CD14-positive monocyte (primary cell): ENCODE measurements at regions not wholly inside any gene's neighbourhood (a gene's known extent, or its start where the extent isn't known, plus 50 kb on each side); places are given as distances from the start of the nearest gene placed in this dataset.

ENCODE experiments used
- DNase-seq, 3 donors: peaks; one replicate each; pipeline ENCODE4 v3.0.0-alpha.2; 2011 to 2022
- H2AFZ ChIP-seq: 2 replicates; pipeline ENCODE4 v1.6.0; 2012; ENCODE audit warnings: mild to moderate bottlenecking, low read depth, low read length, inconsistent platforms; ENCODE audit not compliant: insufficient read depth, poor library complexity, severe bottlenecking
- H3K27ac ChIP-seq, 2 donors: 1 replicate in 1 of 2; 2 replicates in 1 of 2; pipeline ENCODE4 v1.5.1; 2012 to 2013; ENCODE audit warnings: low read length in 2 of 2, control low read depth in 1 of 2, inconsistent platforms in 1 of 2, low read depth in 1 of 2, mild to moderate bottlenecking in 1 of 2
- H3K27me3 ChIP-seq, 2 donors: one replicate each; pipeline versions ENCODE4 v1.6.0 to v1.6.1; 2011 to 2013; ENCODE audit warnings: low read length in 2 of 2; ENCODE audit not compliant: control insufficient read depth in 2 of 2, insufficient read depth in 2 of 2
- H3K36me3 ChIP-seq, 2 donors: replicated peaks in 1 of 2; 1 replicate in 1 of 2; 2 replicates in 1 of 2; pipeline versions ENCODE4 v1.5.1 to v1.6.1; 2012 to 2013; ENCODE audit warnings: low read length in 2 of 2, control low read depth in 1 of 2, inconsistent platforms in 1 of 2, mild to moderate bottlenecking in 1 of 2; ENCODE audit not compliant: insufficient read depth in 2 of 2, control insufficient read depth in 1 of 2
- H3K4me1 ChIP-seq, 2 donors: 1 replicate in 1 of 2; 2 replicates in 1 of 2; pipeline versions ENCODE4 v1.5.1 to v1.6.1; 2012 to 2013; ENCODE audit warnings: low read length in 2 of 2, control low read depth in 1 of 2, inconsistent platforms in 1 of 2, mild to moderate bottlenecking in 1 of 2, moderate library complexity in 1 of 2; ENCODE audit not compliant: insufficient read depth in 2 of 2, control insufficient read depth in 1 of 2
- H3K4me2 ChIP-seq: replicated peaks from 2 replicates; pipeline ENCODE3; 2012; ENCODE audit warnings: low read length, moderate library complexity, mild to moderate bottlenecking; ENCODE audit not compliant: poor library complexity, severe bottlenecking; ENCODE audit errors: extremely low read depth
- H3K4me3 ChIP-seq, 3 experiments: fragments of 200-600 bp in 1 of 3; sonication (generic) in 1 of 3; replicated peaks in 1 of 3; 1 replicate in 2 of 3; 2 replicates in 1 of 3; pipeline ENCODE4 v1.5.1; 2011 to 2013; ENCODE audit warnings: low read length in 3 of 3, mild to moderate bottlenecking in 3 of 3, control low read depth in 2 of 3, low read depth in 2 of 3, inconsistent platforms in 1 of 3, moderate library complexity in 1 of 3
- H3K79me2 ChIP-seq: 2 replicates; pipeline ENCODE4 v1.6.0; 2012; ENCODE audit warnings: mild to moderate bottlenecking, control low read depth, inconsistent platforms, low read length, moderate library complexity; ENCODE audit not compliant: insufficient read depth
- H3K9ac ChIP-seq: 2 replicates; pipeline ENCODE4 v1.6.0; 2017; ENCODE audit warnings: low read length, mild to moderate bottlenecking; ENCODE audit not compliant: insufficient read depth, poor library complexity, severe bottlenecking
- H3K9me3 ChIP-seq, 2 donors: replicated peaks in 1 of 2; 1 replicate in 1 of 2; 2 replicates in 1 of 2; pipeline versions ENCODE4 v1.5.1 to v1.6.1; 2012 to 2013; ENCODE audit warnings: low read length in 2 of 2, control low read depth in 1 of 2; ENCODE audit not compliant: control insufficient read depth in 1 of 2, insufficient read depth in 1 of 2
- H4K20me1 ChIP-seq: 2 replicates; pipeline ENCODE4 v1.6.0; 2012; ENCODE audit warnings: mild to moderate bottlenecking, low read length, control low read depth, moderate library complexity; ENCODE audit not compliant: insufficient read depth
- H3K27ac Mint-ChIP-seq, 7 donors: one replicate each; pipeline ENCODE4 v1.8.0; 2020; ENCODE audit warnings: mild to moderate bottlenecking in 7 of 7, mixed read lengths in 7 of 7, moderate library complexity in 6 of 7, inconsistent platforms in 2 of 7
- H3K27me3 Mint-ChIP-seq, 3 donors: one replicate each; pipeline ENCODE4 v1.8.0; 2021 to 2022; ENCODE audit warnings: low read depth in 3 of 3, mild to moderate bottlenecking in 3 of 3, mixed read lengths in 3 of 3, moderate library complexity in 3 of 3, inconsistent platforms in 1 of 3
- H3K36me3 Mint-ChIP-seq, 2 donors: one replicate each; pipeline ENCODE4 v1.8.0; 2020; ENCODE audit warnings: mixed read lengths in 2 of 2, inconsistent platforms in 1 of 2, mild to moderate bottlenecking in 1 of 2
- H3K4me1 Mint-ChIP-seq: one replicate; pipeline ENCODE4 v1.8.0; 2020; ENCODE audit warnings: mild to moderate bottlenecking, mixed read lengths
- H3K4me3 Mint-ChIP-seq, 2 donors: one replicate each; pipeline ENCODE4 v1.8.0; 2020; ENCODE audit warnings: mild to moderate bottlenecking in 2 of 2, mixed read lengths in 2 of 2, moderate library complexity in 1 of 2
- H3K9me3 Mint-ChIP-seq, 7 donors: one replicate each; pipeline ENCODE4 v1.8.0; 2020 to 2022; ENCODE audit warnings: mixed read lengths in 7 of 7, mild to moderate bottlenecking in 6 of 7, moderate library complexity in 6 of 7, inconsistent platforms in 2 of 7
- WGBS: methylation state at CpG from one replicate; pipeline ENCODE4 v1.1.5; 2013; ENCODE audit warnings: missing lambda C conversion rate; ENCODE audit not compliant: insufficient coverage; 5-methylcytosine and 5-hydroxymethylcytosine counted together
- intact Hi-C, 2 donors: fragments of 100-400 bp; cut with micrococcal nuclease; formaldehyde crosslinking; loops; one replicate each; pipeline versions ENCODE4 v1.15.0 to v1.15.1; 2023
- TF ChIP-seq, protein P1 (sequence below): fragments of 200-600 bp; IDR thresholded peaks from one replicate; pipeline ENCODE4 v1.8.0; 2022; ENCODE audit warnings: antibody characterized with exemption, mild to moderate bottlenecking

DNA sequence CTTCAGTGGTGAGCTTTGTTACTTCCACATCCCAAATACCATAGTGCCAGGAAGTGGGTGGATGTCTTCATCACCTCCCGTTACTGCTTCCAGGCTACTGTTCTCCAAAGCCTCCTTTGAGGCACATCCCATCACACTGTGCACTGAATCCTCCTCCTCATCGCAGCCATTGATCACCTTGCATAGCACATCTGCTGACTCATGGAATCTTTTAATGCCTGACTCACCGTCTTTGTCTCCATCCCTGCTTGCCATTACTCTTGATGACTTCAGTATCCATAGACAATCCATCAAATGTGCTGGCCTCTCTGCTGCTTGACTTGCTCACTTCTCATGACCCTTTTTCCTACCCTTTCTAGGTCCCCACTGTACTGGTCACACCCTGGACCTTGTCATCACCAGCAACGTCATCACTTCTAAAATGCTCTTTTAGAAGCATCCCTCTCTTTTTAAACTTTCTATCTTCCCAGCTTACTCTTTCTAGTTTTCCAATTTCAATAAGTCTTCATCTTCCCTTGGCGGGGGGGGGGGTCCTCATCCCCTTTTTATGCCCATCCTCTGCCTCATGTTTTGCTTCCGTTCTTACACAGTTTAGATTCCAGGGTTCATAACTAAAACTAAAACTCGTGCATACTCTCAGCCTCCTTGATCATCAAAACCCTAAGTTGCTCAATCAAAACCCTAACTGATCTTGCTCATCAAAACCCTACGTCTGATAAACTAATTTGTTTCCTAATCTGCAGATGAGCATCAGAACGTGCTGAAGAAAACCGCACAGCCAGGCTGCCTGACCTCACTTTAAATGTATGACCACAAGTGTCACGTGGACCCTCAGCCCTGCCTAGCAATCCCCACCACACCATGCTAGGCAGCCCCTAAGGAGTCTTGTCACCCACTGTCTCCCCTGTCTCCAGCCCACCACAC, 289.7 kb upstream of the ZFHX3 start:
- Mint-ChIP-seq H3K4me1 (no peaks in the 10 kb centered on the region), H3K27me3 (peaks cover 0 to 1% (median 0%) of the 10 kb centered on the region in 3 donors), H3K36me3 (no peaks in the 10 kb centered on the region), H3K4me3 (no peak overlapping the region), H3K27ac (no peak overlapping the region), H3K9me3 (peaks cover 0 to 3% (median 0%) of the 10 kb centered on the region in 7 donors)
- no peaks in the 10 kb centered on the region for H4K20me1 ChIP-seq
- no peaks in the 10 kb centered on the region for H3K9me3 ChIP-seq
- no peak overlapping the region for H3K27ac ChIP-seq
- no peaks in the 10 kb centered on the region for H3K4me1 ChIP-seq
- TF ChIP-seq, protein P1, sequence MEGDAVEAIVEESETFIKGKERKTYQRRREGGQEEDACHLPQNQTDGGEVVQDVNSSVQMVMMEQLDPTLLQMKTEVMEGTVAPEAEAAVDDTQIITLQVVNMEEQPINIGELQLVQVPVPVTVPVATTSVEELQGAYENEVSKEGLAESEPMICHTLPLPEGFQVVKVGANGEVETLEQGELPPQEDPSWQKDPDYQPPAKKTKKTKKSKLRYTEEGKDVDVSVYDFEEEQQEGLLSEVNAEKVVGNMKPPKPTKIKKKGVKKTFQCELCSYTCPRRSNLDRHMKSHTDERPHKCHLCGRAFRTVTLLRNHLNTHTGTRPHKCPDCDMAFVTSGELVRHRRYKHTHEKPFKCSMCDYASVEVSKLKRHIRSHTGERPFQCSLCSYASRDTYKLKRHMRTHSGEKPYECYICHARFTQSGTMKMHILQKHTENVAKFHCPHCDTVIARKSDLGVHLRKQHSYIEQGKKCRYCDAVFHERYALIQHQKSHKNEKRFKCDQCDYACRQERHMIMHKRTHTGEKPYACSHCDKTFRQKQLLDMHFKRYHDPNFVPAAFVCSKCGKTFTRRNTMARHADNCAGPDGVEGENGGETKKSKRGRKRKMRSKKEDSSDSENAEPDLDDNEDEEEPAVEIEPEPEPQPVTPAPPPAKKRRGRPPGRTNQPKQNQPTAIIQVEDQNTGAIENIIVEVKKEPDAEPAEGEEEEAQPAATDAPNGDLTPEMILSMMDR, result no peak
- no peaks in the 10 kb centered on the region for H3K79me2 ChIP-seq
- intact Hi-C loops, result no loop called here
- H3K4me3 ChIP-seq, result no peak overlapping the region
- H3K4me2 ChIP-seq, result no peak overlapping the region
- H3K36me3 ChIP-seq, result no peaks in the 10 kb centered on the region
- no peaks in the 10 kb centered on the region for H3K27me3 ChIP-seq
- no peak overlapping the region for H2AFZ ChIP-seq
- no peak overlapping the region for H3K9ac ChIP-seq
- WGBS, result 87% methylated on average over 10 of the region's 11 CpGs
- no peak for DNase-seq

DNA sequence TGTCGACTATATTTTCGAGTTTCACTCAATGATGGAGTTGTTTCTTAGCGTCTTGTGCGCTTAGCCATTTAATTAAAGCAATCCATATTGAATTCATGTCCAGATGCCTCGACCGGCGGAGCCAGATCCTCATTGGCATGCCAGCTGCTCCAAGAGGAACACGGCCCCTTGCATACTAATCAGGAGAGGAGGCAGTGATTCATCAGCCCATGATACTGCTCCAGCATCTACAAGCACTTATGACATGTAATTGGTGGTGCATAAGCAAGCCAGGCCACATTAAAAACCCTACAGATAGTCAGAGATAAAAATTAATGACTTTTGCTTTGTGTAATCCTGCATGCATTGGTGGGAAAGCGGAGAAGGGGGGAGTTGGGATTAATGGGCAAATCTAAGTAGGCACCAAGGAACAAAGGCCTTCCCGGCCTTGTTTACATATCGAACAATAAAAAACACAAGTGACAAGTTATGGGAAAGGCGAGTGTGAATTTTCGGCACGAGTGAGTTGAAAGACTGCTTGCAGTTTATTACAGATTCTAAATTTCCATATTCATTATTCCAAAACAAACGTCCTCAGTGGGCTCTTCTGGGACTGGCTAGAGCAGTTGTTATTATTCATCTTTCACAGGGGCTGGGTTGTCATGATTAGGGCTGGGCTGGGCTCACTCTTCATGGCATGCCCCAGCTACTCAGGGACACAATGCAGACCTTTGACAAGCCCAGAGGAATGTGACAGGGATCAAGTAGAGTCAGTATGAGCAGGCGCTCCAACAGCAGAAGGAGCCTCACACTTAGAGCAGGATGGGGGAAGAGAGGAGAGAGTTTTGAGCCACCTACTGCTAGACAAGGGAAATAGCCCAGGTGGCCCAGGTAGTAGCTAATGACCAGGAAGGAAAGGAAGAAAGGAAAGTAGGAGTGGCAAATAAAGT, 281.7 kb upstream of the ZFHX3 start:
- H3K4me3 ChIP-seq, result no peak overlapping the region
- Mint-ChIP-seq H3K36me3 (no peaks in the 10 kb centered on the region), H3K4me3 (no peak overlapping the region), H3K4me1 (peaks cover 3% of the 10 kb centered on the region), H3K27me3 (peaks cover 0 to 2% (median 0%) of the 10 kb centered on the region in 3 donors), H3K9me3 (peaks cover 0 to 7% (median 0%) of the 10 kb centered on the region in 7 donors), H3K27ac (no peak overlapping the region)
- no peak overlapping the region for H2AFZ ChIP-seq
- H3K9ac ChIP-seq, result no peak overlapping the region
- no peaks in the 10 kb centered on the region for H3K27me3 ChIP-seq
- no peaks in the 10 kb centered on the region for H3K79me2 ChIP-seq
- intact Hi-C loops, result no loop called here
- TF ChIP-seq, protein P1, result no peak
- no peaks in the 10 kb centered on the region for H4K20me1 ChIP-seq
- no peaks in the 10 kb centered on the region for H3K9me3 ChIP-seq
- H3K36me3 ChIP-seq, result no peaks in the 10 kb centered on the region
- 89% methylated on average over 3 of the region's 16 CpGs for WGBS
- H3K4me2 ChIP-seq, result no peak overlapping the region
- DNase-seq, result no peak
- no peak overlapping the region for H3K27ac ChIP-seq
- no peaks in the 10 kb centered on the region for H3K4me1 ChIP-seq
